Type B pancreatic cell (in vitro differentiated cells): ENCODE measurements at regions not wholly inside any gene's neighbourhood (a gene's known extent, or its start where the extent isn't known, plus 50 kb on each side); places are given as distances from the start of the nearest gene placed in this dataset.

Experiments used
- DNase-seq: peaks from one replicate; pipeline ENCODE4 v3.0.0; 2021; ENCODE audit warnings: mixed read lengths; ENCODE audit not compliant: unreplicated experiment; ENCODE audit errors: extremely low spot score
- H3K27ac Mint-ChIP-seq: 2 replicates; pipeline ENCODE4 v1.8.0; 2021; ENCODE audit warnings: mild to moderate bottlenecking, mixed read lengths
- H3K27me3 Mint-ChIP-seq: 2 replicates; pipeline ENCODE4 v1.8.0; 2021; ENCODE audit warnings: mixed read lengths
- H3K36me3 Mint-ChIP-seq: 2 replicates; pipeline ENCODE4 v1.8.0; 2021; ENCODE audit warnings: mixed read lengths
- H3K4me1 Mint-ChIP-seq: one replicate; pipeline ENCODE4 v1.8.0; 2021; ENCODE audit warnings: mixed read lengths; ENCODE audit not compliant: unreplicated experiment
- H3K4me3 Mint-ChIP-seq: 2 replicates; pipeline ENCODE4 v1.8.0; 2021; ENCODE audit warnings: mild to moderate bottlenecking, mixed read lengths
- H3K9me3 Mint-ChIP-seq: 2 replicates; pipeline ENCODE4 v1.8.0; 2021; ENCODE audit warnings: mixed read lengths
- TF ChIP-seq, protein P1 (sequence below): fragments of 200-600 bp; sonication (generic); conservative IDR thresholded peaks from 2 replicates; pipeline ENCODE4 v1.5.0; 2021; ENCODE audit warnings: antibody characterized with exemption, mild to moderate bottlenecking

DNA sequence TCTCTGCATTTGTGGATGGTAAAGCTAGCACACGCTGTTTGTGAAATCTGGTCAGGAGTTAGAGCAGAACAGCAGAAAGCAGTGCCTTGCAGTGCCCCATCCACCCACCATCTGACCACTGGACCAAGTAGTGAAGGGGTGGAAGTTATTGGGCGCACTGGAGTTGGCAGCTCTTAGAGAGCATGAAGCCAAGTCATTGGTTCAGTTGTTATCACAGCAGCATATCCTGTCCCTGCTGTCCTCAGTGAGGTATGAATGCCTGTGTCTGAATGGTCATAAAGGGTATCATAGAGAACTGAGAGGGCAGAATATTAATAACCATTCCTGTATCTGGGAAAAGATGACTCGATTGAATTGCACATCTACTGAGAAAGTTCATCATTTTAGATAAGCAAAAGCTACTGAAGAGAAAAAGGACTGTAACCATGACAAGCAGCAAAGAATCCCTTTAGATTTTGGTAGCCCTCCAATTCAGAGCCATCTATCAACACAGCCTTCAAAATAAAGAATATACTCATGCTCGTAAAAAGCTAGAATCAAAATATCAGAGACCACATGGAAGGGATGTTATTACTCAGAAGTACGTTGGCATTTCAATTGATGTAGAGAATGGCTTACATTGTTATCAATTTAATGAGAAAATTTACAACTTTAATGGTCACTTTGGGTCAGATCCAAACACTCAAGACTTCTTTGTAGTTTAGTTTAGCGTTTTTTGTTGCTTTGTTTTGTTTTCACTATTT is 919.0 kb downstream of the EFNB2 start:
- no peak overlapping the region for H3K4me3 Mint-ChIP-seq
- DNase-seq, result no peak

DNA sequence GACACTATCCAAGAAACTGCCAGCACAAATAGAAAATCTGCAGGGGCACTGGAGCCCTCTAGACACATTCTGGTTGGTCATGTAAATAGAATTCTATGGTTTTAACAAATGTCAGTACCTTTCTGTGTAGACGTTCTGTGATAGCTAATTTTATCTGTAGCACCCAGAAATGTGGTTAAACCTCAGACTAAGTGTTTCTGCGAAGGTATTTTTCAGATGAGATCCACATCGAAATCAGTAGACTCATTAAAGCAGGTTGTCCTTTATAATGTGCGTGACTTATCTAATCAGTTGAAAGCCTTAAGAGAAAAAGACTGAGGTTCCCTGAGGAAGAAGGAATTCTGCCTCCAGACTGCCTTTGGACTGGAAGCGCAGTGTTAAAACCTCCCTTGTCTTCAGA is 922.9 kb downstream of the EFNB2 start:
- no peak for DNase-seq
- peaks cover 10% of the 10 kb centered on the region for H3K4me1 Mint-ChIP-seq
- TF ChIP-seq, protein P1, sequence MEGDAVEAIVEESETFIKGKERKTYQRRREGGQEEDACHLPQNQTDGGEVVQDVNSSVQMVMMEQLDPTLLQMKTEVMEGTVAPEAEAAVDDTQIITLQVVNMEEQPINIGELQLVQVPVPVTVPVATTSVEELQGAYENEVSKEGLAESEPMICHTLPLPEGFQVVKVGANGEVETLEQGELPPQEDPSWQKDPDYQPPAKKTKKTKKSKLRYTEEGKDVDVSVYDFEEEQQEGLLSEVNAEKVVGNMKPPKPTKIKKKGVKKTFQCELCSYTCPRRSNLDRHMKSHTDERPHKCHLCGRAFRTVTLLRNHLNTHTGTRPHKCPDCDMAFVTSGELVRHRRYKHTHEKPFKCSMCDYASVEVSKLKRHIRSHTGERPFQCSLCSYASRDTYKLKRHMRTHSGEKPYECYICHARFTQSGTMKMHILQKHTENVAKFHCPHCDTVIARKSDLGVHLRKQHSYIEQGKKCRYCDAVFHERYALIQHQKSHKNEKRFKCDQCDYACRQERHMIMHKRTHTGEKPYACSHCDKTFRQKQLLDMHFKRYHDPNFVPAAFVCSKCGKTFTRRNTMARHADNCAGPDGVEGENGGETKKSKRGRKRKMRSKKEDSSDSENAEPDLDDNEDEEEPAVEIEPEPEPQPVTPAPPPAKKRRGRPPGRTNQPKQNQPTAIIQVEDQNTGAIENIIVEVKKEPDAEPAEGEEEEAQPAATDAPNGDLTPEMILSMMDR, result no peak
- no peak overlapping the region for H3K4me3 Mint-ChIP-seq
- no peaks in the 10 kb centered on the region for H3K36me3 Mint-ChIP-seq
- H3K27me3 Mint-ChIP-seq, result no peaks in the 10 kb centered on the region
- no peaks in the 10 kb centered on the region for H3K9me3 Mint-ChIP-seq
- no peak overlapping the region for H3K27ac Mint-ChIP-seq

More for the DNA sequence above, 919.0 kb downstream of the EFNB2 start:
- Mint-ChIP-seq H3K27me3 (no peaks in the 10 kb centered on the region), H3K4me1 (peaks cover 6% of the 10 kb centered on the region), H3K27ac (no peak overlapping the region), H3K9me3 (no peaks in the 10 kb centered on the region), H3K36me3 (no peaks in the 10 kb centered on the region)
- TF ChIP-seq, protein P1, result no peak

DNA sequence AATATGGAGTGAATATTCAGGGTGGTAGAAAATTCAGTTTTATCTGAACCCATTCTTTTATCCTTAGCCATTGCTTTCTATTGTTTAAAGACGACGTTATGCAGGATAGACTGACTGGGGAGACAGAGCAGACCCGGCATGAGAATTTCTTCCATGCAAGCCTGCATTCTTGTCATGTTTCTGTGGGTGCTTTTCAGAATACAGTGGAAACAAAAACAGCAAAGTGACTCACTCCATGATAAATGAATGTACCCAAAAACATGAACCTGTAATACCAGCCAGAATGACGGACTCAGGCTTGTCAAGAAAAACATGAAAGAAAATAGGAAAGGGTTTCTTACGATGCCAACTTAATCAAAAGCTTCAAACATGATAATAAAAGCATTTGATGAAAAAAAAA is 924.0 kb downstream of the EFNB2 start:
- no peaks in the 10 kb centered on the region for H3K27me3 Mint-ChIP-seq
- H3K4me3 Mint-ChIP-seq, result peak overlapping the region; percentile 23
- peaks cover 10% of the 10 kb centered on the region for H3K4me1 Mint-ChIP-seq
- TF ChIP-seq, protein P1, result no peak
- H3K27ac Mint-ChIP-seq, result no peak overlapping the region
- no peaks in the 10 kb centered on the region for H3K36me3 Mint-ChIP-seq
- no peaks in the 10 kb centered on the region for H3K9me3 Mint-ChIP-seq
- no peak for DNase-seq

DNA sequence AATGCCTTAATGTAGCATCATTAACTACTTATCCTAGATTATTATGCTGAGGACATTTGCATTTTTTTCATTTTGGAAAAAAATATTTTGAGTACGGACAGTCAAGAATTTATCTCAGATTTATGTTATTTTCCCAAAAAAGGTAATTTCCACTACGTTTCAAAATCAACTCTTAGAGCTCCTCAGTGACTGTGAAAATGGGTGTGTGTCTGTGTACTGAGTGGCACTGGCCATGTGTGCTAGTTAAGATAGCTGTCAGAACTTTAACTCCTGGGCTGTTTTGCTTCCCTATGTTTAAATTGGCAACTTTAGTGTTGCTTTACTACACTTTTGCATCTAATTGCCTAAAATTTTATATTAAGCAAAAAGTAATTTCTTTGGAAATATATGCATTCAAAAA is 927.4 kb downstream of the EFNB2 start:
- Mint-ChIP-seq H3K27ac (no peak overlapping the region), H3K4me1 (peaks cover 10% of the 10 kb centered on the region)

DNA sequence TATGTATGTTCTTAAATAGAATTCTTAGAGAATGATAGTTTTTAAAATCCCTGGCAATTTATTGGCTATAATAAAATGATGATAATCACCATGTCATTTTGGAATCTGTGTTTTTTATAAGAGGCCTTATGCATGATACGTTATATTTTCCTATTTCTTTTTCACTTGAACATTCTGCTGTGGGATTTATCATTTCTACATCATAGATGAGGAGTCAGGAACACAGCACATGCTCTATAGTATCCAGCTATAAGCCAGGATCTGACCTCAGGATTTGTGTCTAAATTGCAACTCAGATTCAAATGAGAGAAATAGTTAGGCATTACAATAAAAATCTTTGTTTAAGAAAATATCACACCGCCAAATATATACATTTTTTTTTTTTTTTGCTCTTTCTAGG is 928.0 kb downstream of the EFNB2 start:
- Mint-ChIP-seq H3K9me3 (no peaks in the 10 kb centered on the region), H3K4me1 (peaks cover 6% of the 10 kb centered on the region), H3K4me3 (no peak overlapping the region), H3K36me3 (no peaks in the 10 kb centered on the region), H3K27me3 (no peaks in the 10 kb centered on the region), H3K27ac (no peak overlapping the region)
- TF ChIP-seq, protein P1, result no peak
- DNase-seq, result no peak

More for the DNA sequence above, 927.4 kb downstream of the EFNB2 start:
- H3K27me3 Mint-ChIP-seq, result no peaks in the 10 kb centered on the region
- no peaks in the 10 kb centered on the region for H3K9me3 Mint-ChIP-seq
- TF ChIP-seq, protein P1, result no peak
- DNase-seq, result no peak
- no peak overlapping the region for H3K4me3 Mint-ChIP-seq
- no peaks in the 10 kb centered on the region for H3K36me3 Mint-ChIP-seq

DNA sequence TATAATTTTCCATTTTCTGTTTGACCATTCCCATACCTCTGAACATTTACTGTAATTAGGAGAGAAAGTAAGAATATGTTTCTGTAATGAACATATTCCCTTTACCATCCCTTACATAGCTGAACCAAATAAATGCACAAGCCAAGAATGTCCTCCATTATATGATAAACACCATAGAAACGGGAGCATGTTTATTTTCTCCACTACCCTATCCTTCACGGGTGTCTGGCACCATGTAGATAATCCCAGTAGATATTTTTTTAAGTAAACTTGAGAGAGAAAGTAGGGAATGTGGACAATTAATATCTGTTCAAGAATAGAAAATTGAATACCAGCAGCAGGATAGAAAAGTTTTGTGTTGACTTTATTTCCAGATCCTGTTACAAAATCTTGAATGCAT is 928.4 kb downstream of the EFNB2 start:
- Mint-ChIP-seq H3K9me3 (no peaks in the 10 kb centered on the region), H3K4me3 (no peak overlapping the region), H3K36me3 (no peaks in the 10 kb centered on the region), H3K4me1 (peaks cover 6% of the 10 kb centered on the region), H3K27ac (no peak overlapping the region), H3K27me3 (no peaks in the 10 kb centered on the region)
- no peak for DNase-seq
- TF ChIP-seq, protein P1, result no peak
